PC-3 (cell line): ENCODE measurements at regions not wholly inside any gene's neighbourhood (a gene's known extent, or its start where the extent isn't known, plus 50 kb on each side); places are given as distances from the start of the nearest gene placed in this dataset.

Source experiments
- ATAC-seq: fragments of 200-7000 bp; cut with Tn5 transposase; 2 replicates; pipeline ENCODE4 v1.9.1; 2020; ENCODE audit warnings: mild to moderate bottlenecking, moderate library complexity
- BruUV-seq: library from RNA; stranded (reverse); fragments of 400-500 nt; replicated peaks from 2 replicates; lab custom pipeline; 2021; lab: Mats Ljungman, UMichigan
- CTCF ChIA-PET: fragments of 300-600 bp; sonication (Branson Sonifier 250); formaldehyde crosslinking; loops from one replicate; lab custom pipeline; 2022; ENCODE audit warnings: antibody characterized with exemption; lab: Charles Lee
- POLR2A ChIA-PET: fragments of 300-600 bp; sonication (Branson Sonifier 250); formaldehyde crosslinking; loops from one replicate; lab custom pipeline; 2022; ENCODE audit warnings: antibody characterized with exemption; ENCODE audit not compliant: unreplicated experiment; lab: Charles Lee
- DNase-seq: peaks from one replicate; pipeline ENCODE4 v3.0.0-alpha.2; 2015
- H2AFZ ChIP-seq: fragments of 300-600 bp; sonication (generic); 2 replicates; pipeline ENCODE4 v1.6.0; 2016; ENCODE audit warnings: antibody characterized with exemption, low read length
- H3F3A ChIP-seq: fragments of 300-600 bp; sonication (generic); one replicate; pipeline ENCODE4 v1.6.0; 2017; ENCODE audit warnings: antibody characterized with exemption, low read length, control low read depth, mild to moderate bottlenecking; ENCODE audit not compliant: unreplicated experiment
- H3K27ac ChIP-seq: fragments of 300-600 bp; sonication (generic); 2 replicates; pipeline ENCODE4 v1.5.1; 2016; ENCODE audit warnings: mild to moderate bottlenecking, low read length
- H3K27me3 ChIP-seq: fragments of 300-600 bp; sonication (generic); 2 replicates; pipeline ENCODE4 v1.6.1; 2016; ENCODE audit warnings: low read length, mixed read lengths
- H3K36me3 ChIP-seq: fragments of 300-600 bp; sonication (generic); 2 replicates; pipeline ENCODE4 v1.6.1; 2016; ENCODE audit warnings: low read depth, mixed run types, low read length, mixed read lengths
- H3K4me1 ChIP-seq: fragments of 300-600 bp; sonication (generic); 2 replicates; pipeline ENCODE4 v1.5.1; 2016; ENCODE audit warnings: low read length; ENCODE audit not compliant: insufficient read depth
- H3K4me2 ChIP-seq: fragments of 300-600 bp; sonication (generic); 2 replicates; pipeline ENCODE4 v1.6.0; 2016; ENCODE audit warnings: low read length
- H3K4me3 ChIP-seq: fragments of 300-600 bp; sonication (generic); 2 replicates; pipeline ENCODE4 v1.5.1; 2016; ENCODE audit warnings: mild to moderate bottlenecking, low read length, mixed read lengths
- H3K79me2 ChIP-seq: fragments of 300-600 bp; sonication (generic); 2 replicates; pipeline ENCODE4 v1.6.1; 2017; ENCODE audit warnings: low read length, mixed read lengths
- H3K9ac ChIP-seq: fragments of 300-600 bp; sonication (generic); 2 replicates; pipeline ENCODE4 v1.6.0; 2016; ENCODE audit warnings: mild to moderate bottlenecking, low read length
- H3K9me2 ChIP-seq: fragments of 300-600 bp; sonication (generic); replicated peaks from 2 replicates; pipeline ENCODE4 v1.6.1; 2016; ENCODE audit warnings: mixed run types, low read length, mixed read lengths
- H3K9me3 ChIP-seq: fragments of 300-600 bp; sonication (generic); 2 replicates; pipeline ENCODE4 v1.6.1; 2016; ENCODE audit warnings: low read length, mixed read lengths
- H4K20me1 ChIP-seq: fragments of 300-600 bp; sonication (generic); 2 replicates; pipeline ENCODE4 v1.6.1; 2016; ENCODE audit warnings: low read length, mixed read lengths
- CTCF ChIP-seq: fragments of 300-600 bp; sonication (generic); conservative IDR thresholded peaks from 2 replicates; pipeline ENCODE4 v1.5.1; 2017; ENCODE audit warnings: antibody characterized with exemption, low read depth, mild to moderate bottlenecking, low read length
- EZH2 ChIP-seq: fragments of 300-600 bp; sonication (generic); IDR thresholded peaks from one replicate; pipeline ENCODE4 v1.6.1; 2017; ENCODE audit warnings: antibody characterized with exemption, mild to moderate bottlenecking, low read length; ENCODE audit not compliant: unreplicated experiment
- EZH2phosphoT487 ChIP-seq: fragments of 300-600 bp; sonication (generic); IDR thresholded peaks from 2 replicates; pipeline ENCODE4 v1.6.1; 2018; ENCODE audit warnings: mild to moderate bottlenecking, antibody characterized with exemption, low read length, borderline replicate concordance
- intact Hi-C: fragments of 100-400 bp; cut with micrococcal nuclease; formaldehyde crosslinking; loops from 2 replicates; pipeline ENCODE4 v1.9.0; 2023

- Histone ChIP-seq H3K4me2 (peak overlapping the region; percentile 17), H3K9me3 (no peaks in the 10 kb centered on the region)
- intact Hi-C loops, result loop anchor here (10.0 kb wide), 1 partner anchor 570 kb away; no protein-coding TSS in a partner anchor
Measured at GRCh38 chr5:8825139-8825757, 720.6 kb downstream of the SEMA5A start.

GRCh38 chr5:8826508-8826907, 719.4 kb downstream of the SEMA5A start:
- no TSS peak for BruUV-seq
- H3K4me1 ChIP-seq, result peaks cover 59% of the 10 kb centered on the region

More at GRCh38 chr5:8825139-8825757, 720.6 kb downstream of the SEMA5A start:
- ChIA-PET CTCF (no interaction called here), POLR2A (no interaction called here)
- peak; percentile 72 for DNase-seq
- Histone ChIP-seq H2AFZ (0 out of 2 replicates have a peak overlapping the region, but pooled peaks have one; percentile 4), H3K27ac (peak overlapping the region; percentile 54), H3K79me2 (no peaks in the 10 kb centered on the region), H3K36me3 (no peaks in the 10 kb centered on the region), H3K9me2 (no peaks in the 10 kb centered on the region), H3K9ac (no peak overlapping the region), H3K4me3 (no peak overlapping the region), H3K27me3 (no peaks in the 10 kb centered on the region), H4K20me1 (no peaks in the 10 kb centered on the region), H3K4me1 (peaks cover 52% of the 10 kb centered on the region), H3F3A (peaks cover 6% of the 10 kb centered on the region)
- no TSS peak for BruUV-seq
- ATAC-seq, result no peak; the same call in 1 of the 2 replicates
- TF ChIP-seq CTCF (no peak), EZH2phosphoT487 (no peak), EZH2 (no peak)

More at GRCh38 chr5:8826508-8826907, 719.4 kb downstream of the SEMA5A start:
- no peaks in the 10 kb centered on the region for H4K20me1 ChIP-seq
- H3K9ac ChIP-seq, result peak overlapping the region; percentile 2; the same call in 1 of the 2 replicates
- peaks cover 6% of the 10 kb centered on the region for H3F3A ChIP-seq
- H2AFZ ChIP-seq, result peak overlapping the region; percentile 37
- no peak overlapping the region for H3K4me3 ChIP-seq
- ChIA-PET POLR2A (no interaction called here), CTCF (no interaction called here)
- TF ChIP-seq EZH2 (no peak), CTCF (no peak)
- intact Hi-C loops, result loop anchor here (10.0 kb wide), 1 partner anchor 572 kb away; no protein-coding TSS in a partner anchor
- no peaks in the 10 kb centered on the region for H3K79me2 ChIP-seq
- peak overlapping the region; percentile 54 for H3K27ac ChIP-seq
- no peaks in the 10 kb centered on the region for H3K9me2 ChIP-seq
- H3K36me3 ChIP-seq, result no peaks in the 10 kb centered on the region
- DNase-seq (peak; percentile 58), ATAC-seq (peak; percentile 39)
- H3K4me2 ChIP-seq, result peak overlapping the region; percentile 17
- no peaks in the 10 kb centered on the region for H3K9me3 ChIP-seq
- no peaks in the 10 kb centered on the region for H3K27me3 ChIP-seq
